Esophagus squamous epithelium (tissue), 4 donors: ENCODE measurements at regions not wholly inside any gene's neighbourhood (a gene's known extent, or its start where the extent isn't known, plus 50 kb on each side); places are given as distances from the start of the nearest gene placed in this dataset.

Experiments used
- CTCF ChIP-seq, 6 experiments: fragments of 450-650 bp in 4 of 6; fragments of 200-600 bp in 2 of 6; sonication (generic) in 2 of 6; IDR thresholded peaks; one replicate each; pipeline ENCODE4 v1.5.1; 2016 to 2019; ENCODE audit warnings: antibody characterized with exemption in 6 of 6, mild to moderate bottlenecking in 4 of 6, moderate library complexity in 4 of 6
- POLR2A ChIP-seq, 4 donors: fragments of 450-650 bp; IDR thresholded peaks; one replicate each; pipeline ENCODE4 v1.6.1; 2017; ENCODE audit warnings: antibody characterized with exemption in 4 of 4, mild to moderate bottlenecking in 4 of 4, moderate library complexity in 3 of 4

GRCh38 chr20:22829356-22829755, 205.8 kb upstream of the SSTR4 start:
- no peak for TF ChIP-seq CTCF (IDR thresholded peaks at IDR 0.05)
- TF ChIP-seq POLR2A (IDR thresholded peaks at IDR 0.05), result no peak
